ENCODE measurements at regions not wholly inside any gene's neighbourhood (a gene's known extent, or its start where the extent isn't known, plus 50 kb on each side); places are given as distances from the start of the nearest gene placed in this dataset.

GRCh38 chr20:12763406-12763805 is 245.4 kb upstream of the SPTLC3 start:
- DNase-seq = no peak

- no peak for DNase-seq
Observed at GRCh38 chr20:12764053-12764452, 244.7 kb upstream of the SPTLC3 start.

GRCh38 chr20:12764851-12765250 is 243.9 kb upstream of the SPTLC3 start:
- no peak for DNase-seq

DNA sequence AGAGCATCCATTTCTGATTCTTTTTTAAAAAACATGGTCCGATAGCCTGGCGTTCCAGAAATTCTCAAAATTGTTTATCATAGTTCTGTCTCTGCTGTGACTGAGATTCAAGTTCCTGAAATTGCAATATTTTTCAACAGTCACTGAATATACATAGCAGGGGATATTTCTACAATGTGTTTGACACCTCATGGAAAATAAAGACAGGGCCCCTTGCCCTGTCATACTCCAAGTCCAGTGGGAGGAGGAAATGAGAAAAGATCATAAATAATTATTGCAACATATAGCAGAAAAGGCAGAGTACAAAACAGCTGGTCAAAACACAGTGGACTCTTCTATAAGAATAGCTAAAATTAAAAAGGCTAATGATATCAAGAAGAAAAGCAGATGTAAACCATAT is 234.8 kb upstream of the SPTLC3 start:
- no peak for DNase-seq

- DNase-seq = no peak
Observed at GRCh38 chr20:12775041-12775440, 233.7 kb upstream of the SPTLC3 start.

DNA sequence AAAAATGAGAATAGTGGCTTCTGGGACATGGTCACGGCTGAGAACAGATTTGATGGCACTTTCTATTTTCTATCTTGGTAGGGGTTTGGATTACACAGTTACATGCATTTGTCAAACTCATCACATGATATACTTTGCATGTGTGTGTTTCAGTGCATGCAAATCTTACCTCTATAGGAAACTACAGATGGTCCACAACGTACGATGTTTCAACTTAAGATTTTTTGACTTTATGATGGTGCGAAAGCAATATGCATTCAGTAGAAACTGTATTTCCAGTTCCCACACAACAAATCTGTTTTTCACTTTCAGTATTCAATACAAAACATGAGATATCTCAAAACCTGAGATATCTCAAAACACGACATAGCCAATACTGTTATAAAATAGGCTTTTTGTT is 231.8 kb upstream of the SPTLC3 start:
- no peak for DNase-seq

GRCh38 chr20:12786276-12786675 is 222.5 kb upstream of the SPTLC3 start:
- no peak for DNase-seq

- DNase-seq = no peak
Observed at GRCh38 chr20:12788632-12789299, 220.0 kb upstream of the SPTLC3 start.

- no peak for DNase-seq
Observed at GRCh38 chr20:12790859-12791258, 217.9 kb upstream of the SPTLC3 start.

GRCh38 chr20:12798286-12798685 is 210.5 kb upstream of the SPTLC3 start:
- DNase-seq = no peak

DNA sequence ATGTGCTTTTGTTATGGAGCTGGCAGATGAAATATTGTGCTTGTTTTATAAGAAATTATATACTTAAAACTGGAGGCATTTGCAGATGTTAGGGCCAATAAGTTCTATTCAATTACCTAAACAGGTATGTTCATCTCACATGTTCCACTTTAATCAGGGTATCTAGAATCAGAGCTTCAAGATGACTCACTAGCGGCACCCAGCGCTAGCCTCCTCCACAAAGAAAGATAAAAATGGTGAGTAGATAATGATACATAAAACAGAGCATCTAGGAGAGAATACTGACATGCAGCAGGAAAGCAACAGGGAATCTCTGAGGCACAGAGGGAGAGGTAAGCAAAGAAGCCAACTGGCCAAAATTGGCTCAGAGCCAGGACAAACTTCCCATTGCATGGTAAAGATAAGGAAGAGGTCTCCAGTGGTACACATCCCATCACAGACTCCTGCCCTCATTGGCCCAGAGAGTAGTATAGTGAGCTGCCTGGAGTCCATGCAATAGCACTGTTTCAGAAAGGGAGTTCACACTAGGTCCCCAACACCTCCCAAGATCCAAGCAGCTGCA is 200.7 kb upstream of the SPTLC3 start:
- no peak for DNase-seq

DNA sequence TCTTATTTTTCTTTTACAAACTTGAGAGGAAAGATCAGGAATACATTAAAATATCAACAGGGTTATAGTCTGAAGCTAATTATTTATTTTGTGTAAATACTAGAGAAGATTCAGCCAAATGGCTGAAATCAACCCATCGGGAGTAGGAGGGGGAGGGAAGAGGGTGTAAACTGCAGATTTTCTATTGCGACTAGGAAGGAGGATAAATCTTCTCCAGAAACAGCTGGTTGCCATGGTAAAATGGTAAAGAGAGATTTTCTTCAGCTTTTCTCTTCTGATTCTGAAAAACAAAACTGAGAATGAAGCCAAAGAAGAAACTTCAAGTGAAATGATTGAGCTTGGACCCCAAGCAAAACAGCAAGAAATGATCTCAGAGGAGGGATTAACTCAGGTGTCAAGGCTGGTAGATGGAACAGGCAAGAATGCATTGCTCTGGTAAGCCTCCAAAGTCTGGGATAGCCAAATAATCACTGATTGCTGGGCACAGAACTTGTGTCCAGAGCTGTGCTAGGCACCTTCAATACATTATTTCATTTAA is 193.5 kb upstream of the SPTLC3 start:
- DNase-seq = no peak

DNA sequence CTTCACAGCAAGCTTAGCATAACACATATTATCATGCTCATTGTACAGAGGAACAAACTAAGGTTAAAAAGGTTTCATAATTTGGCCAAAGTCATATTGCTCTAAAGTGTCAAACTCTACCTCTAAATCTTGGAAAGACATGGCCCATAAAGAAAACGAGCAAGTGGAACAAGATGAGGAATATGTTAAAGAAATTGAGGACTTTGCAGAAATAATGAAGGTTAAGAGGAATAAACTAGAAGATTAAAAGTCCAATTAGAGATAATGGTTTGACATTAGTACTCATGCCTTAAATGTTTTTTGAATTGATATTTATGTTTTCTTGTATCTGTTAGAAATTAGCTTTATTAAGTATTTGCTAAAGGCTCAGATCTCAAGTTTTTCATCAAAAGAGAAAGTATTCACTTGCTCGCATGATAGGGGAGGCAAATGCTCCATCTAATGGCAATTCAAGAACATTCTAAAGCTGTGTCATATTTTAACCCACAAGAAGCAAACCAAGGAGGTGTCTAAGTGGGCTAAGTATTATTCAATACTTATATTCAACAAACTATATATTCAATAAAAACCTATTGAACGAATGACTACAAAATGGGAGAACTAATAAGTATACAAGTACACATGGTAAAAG is 192.9 kb upstream of the SPTLC3 start:
- no peak for DNase-seq

GRCh38 chr20:12821249-12821648 is 187.5 kb upstream of the SPTLC3 start:
- no peak for DNase-seq

- DNase-seq = no peak
Observed at GRCh38 chr20:12823734-12824133, 185.0 kb upstream of the SPTLC3 start.

DNA sequence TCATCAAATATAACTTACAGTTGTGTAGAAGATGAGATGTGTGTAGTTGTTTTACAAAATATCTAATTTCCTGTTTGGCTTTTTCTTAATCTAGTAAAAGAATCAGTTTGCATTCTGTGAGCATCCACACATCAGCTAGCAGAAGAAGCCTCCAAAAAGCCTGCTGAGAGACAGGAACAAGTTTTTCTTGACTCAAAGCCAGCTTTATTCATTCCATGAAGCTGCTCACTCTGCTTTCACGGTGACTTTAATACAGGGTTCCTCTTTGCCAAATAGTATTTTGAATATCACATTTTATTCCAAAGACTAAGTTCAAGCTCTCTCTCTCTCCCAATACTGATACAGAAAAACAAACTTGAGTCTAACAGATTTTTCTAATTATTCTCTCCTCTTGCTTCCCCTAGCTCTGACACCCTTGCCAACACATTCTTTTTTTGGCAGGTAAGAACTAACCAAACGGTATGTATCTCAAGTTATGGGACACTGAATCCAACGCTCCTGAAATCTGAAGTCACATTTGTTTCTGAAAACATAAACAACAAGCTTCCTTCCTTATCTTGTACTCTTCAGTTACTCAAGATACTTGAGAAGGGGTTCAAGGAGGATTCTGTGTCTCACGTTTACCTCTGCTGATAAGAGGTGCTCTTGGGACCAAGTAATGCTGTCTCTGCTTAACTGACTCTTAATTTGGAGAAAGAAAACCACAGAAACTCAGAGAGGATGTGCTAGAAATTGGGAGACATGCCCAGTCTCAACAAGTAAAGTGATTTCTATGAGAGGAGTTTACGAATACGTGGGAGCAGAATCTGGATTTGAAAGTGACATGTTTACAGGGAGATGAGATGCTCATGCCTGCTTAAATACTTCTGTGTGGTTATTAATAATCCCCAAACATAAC is 184.2 kb upstream of the SPTLC3 start:
- DNase-seq = no peak

DNA sequence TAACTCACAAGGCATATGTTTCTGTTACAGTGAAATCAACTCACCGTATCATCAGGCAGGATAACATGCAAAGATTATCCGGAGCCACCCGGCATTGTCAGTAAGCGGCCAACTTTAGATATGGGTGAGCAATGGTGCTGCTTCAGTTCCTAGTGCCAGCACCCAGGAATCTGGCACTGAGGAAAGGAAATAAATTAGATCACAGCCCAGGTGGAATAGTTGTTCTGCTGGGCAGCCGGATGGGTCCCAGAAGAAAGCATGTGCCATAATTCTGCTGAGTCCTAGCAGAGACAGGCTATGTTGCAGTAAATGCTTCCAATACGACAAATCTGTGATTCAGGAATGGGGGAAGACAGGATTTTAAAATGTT is 183.6 kb upstream of the SPTLC3 start:
- no peak for DNase-seq

GRCh38 chr20:12827816-12828385 is 180.9 kb upstream of the SPTLC3 start:
- DNase-seq = no peak

- no peak for DNase-seq
Observed at GRCh38 chr20:12829170-12829569, 179.6 kb upstream of the SPTLC3 start.

- DNase-seq = no peak
Observed at GRCh38 chr20:12833861-12834260, 174.9 kb upstream of the SPTLC3 start.

GRCh38 chr20:12835999-12836398 is 172.8 kb upstream of the SPTLC3 start:
- no peak for DNase-seq

DNA sequence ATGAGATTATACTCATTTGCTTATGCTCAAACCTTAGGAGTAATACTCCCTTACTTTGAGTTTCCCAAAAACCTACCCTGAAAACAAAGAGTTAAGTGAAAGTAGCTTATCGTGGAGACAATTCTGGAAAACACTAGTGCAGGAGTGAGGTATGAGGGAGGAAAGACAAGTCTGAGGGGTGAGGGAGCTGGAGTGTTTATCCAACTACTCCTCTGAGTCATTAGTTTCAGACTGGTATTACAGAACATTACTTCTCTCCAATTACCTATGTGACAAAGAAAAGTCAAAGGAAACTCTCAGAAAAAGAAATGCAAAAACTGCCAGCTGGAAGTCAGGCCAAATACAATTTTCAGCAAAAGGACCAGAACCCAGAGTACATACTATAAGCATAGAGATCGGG is 171.1 kb upstream of the SPTLC3 start:
- DNase-seq = no peak

DNA sequence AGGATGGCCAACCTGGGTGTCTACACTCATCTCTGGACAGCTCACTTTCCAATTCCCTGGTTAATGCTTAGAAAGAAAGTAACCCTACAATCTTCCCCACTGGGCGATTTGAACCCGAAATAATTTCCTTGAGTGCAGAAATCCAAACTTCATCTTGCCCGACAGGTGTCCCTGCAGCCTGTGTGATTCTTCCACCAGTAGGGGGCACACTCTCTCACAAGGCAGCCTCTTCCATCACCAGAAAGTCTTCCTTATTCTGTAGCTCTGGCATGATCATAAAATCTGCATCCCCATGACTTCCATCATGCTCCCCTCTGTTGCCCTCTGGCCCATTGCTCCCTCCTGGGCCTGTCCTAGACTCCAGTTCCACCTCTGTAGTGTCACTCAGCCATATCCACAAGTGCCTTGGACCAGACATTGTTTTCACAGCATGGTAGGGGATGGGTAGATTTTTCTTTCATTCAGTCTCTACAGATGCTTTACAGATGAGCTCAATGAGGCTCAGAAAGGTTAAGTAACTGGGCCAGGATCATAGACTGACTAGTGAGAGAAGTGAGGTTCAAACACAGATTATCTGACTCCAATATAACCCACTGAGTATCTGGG is 170.4 kb upstream of the SPTLC3 start:
- no peak for DNase-seq

Measured in stimulated activated CD4-positive, alpha-beta T cell treated with anti-CD3 and anti-CD28 coated beads, Interleukin-4, amount 100 ng/mL, for 4 hours (primary cell).